HepG2 (cell line): ENCODE measurements at regions not wholly inside any gene's neighbourhood (a gene's known extent, or its start where the extent isn't known, plus 50 kb on each side); places are given as distances from the start of the nearest gene placed in this dataset.

Source experiments
- ATAC-seq: fragments of 200-7000 bp; cut with Tn5 transposase; 3 replicates; pipeline ENCODE4 v1.9.1; 2020; ENCODE audit warnings: mild to moderate bottlenecking, moderate library complexity
- BruUV-seq: library from RNA; stranded (reverse); fragments of 400-500 nt; replicated peaks from 2 replicates; lab custom pipeline; 2021; lab: Mats Ljungman, UMichigan
- CTCF ChIA-PET: fragments of 300-600 bp; formaldehyde crosslinking; extraction: SDS; loops from one replicate; lab custom pipeline; 2021; ENCODE audit warnings: low total read pairs, inconsistent platforms, low intra/inter-chr PET ratio; lab: Yijun Ruan, JAX
- POLR2A ChIA-PET: fragments of 350-600 bp; sonication (Branson Sonifier 250); formaldehyde crosslinking; loops from one replicate; lab custom pipeline; 2020; ENCODE audit warnings: antibody characterized with exemption, inconsistent platforms; lab: Yijun Ruan, JAX
- DNase-seq: peaks from one replicate; pipeline ENCODE4 v3.0.0-alpha.2; 2015; ENCODE audit warnings: low spot score
- FAIRE-seq: peaks from 3 replicates; lab custom pipeline; 2011; peaks lifted over from hg19 to GRCh38; lab: Jason Lieb, UNC
- H2AFZ ChIP-seq: one replicate; pipeline ENCODE4 v1.6.1; 2011; ENCODE audit warnings: low read length, inconsistent platforms
- H3K27ac ChIP-seq: fragments of 300-600 bp; 3 replicates; pipeline ENCODE4 v1.8.0; 2011; ENCODE audit warnings: mixed run types, mild to moderate bottlenecking, mixed read lengths, low read length, inconsistent platforms; ENCODE audit not compliant: insufficient read depth; ENCODE audit errors: extremely low read length
- H3K27me3 ChIP-seq, 2 experiments: fragments of 200-600 bp in 1 of 2; 2 replicates in 1 of 2; 3 replicates in 1 of 2; pipeline versions ENCODE4 v1.6.0 to v1.8.0; 2011; ENCODE audit warnings: low read length in 2 of 2, mild to moderate bottlenecking in 2 of 2, moderate library complexity in 2 of 2, inconsistent platforms in 1 of 2; ENCODE audit not compliant: insufficient read depth in 2 of 2, control insufficient read depth in 1 of 2
- H3K36me3 ChIP-seq, 2 experiments: fragments of 200-600 bp in 1 of 2; replicated peaks in 1 of 2; 2 replicates in 1 of 2; 3 replicates in 1 of 2; pipeline versions ENCODE4 v1.5.1 to v1.8.0; 2011; ENCODE audit warnings: low read length in 2 of 2, inconsistent platforms in 1 of 2; ENCODE audit not compliant: insufficient read depth in 2 of 2, control insufficient read depth in 1 of 2
- H3K4me1 ChIP-seq: 2 replicates; pipeline ENCODE4 v1.5.1; 2012; ENCODE audit warnings: low read length, inconsistent platforms; ENCODE audit not compliant: insufficient read depth
- H3K4me2 ChIP-seq: 2 replicates; pipeline ENCODE4 v1.6.0; 2011; ENCODE audit warnings: low read depth, low read length, inconsistent platforms
- H3K4me3 ChIP-seq, 3 experiments: fragments of 200-600 bp in 1 of 3; sonication (generic), shearing (Covaris generic) in 1 of 3; replicated peaks in 1 of 3; 2 replicates each; pipeline ENCODE4 v1.5.1; 2011 to 2016; ENCODE audit warnings: low read length in 3 of 3, inconsistent platforms in 2 of 3, low read depth in 2 of 3, mild to moderate bottlenecking in 2 of 3, control low read depth in 1 of 3, mixed read lengths in 1 of 3; ENCODE audit not compliant: insufficient read depth in 1 of 3
- H3K79me2 ChIP-seq: one replicate; pipeline ENCODE4 v1.6.1; 2011; ENCODE audit warnings: low read length, inconsistent platforms; ENCODE audit not compliant: insufficient read depth
- H3K9ac ChIP-seq: 2 replicates; pipeline ENCODE4 v1.6.0; 2011; ENCODE audit warnings: mild to moderate bottlenecking, low read depth, low read length, inconsistent platforms; ENCODE audit not compliant: insufficient read depth
- H3K9me3 ChIP-seq: 2 replicates; pipeline ENCODE4 v1.5.1; 2012; ENCODE audit warnings: mild to moderate bottlenecking, low read length
- H4K20me1 ChIP-seq: 2 replicates; pipeline ENCODE4 v1.6.0; 2011; ENCODE audit warnings: inconsistent platforms, mild to moderate bottlenecking, low read length, moderate library complexity; ENCODE audit not compliant: insufficient read depth
- GATAD2A ChIP-seq: IDR thresholded peaks from 2 replicates; pipeline ENCODE4 v1.6.1; 2016
- MTA3 ChIP-seq: sonication (generic); formaldehyde crosslinking; IDR thresholded peaks from 2 replicates; pipeline ENCODE4 v1.4.0; 2020; ENCODE audit warnings: missing genetic modification reagents
- SRSF1 ChIP-seq: fragments of 200-400 bp; formaldehyde crosslinking; optimal IDR thresholded peaks from 2 replicates; pipeline ENCODE3; 2017; ENCODE audit warnings: mild to moderate bottlenecking, low read depth, low read length, moderate library complexity
- TCF12 ChIP-seq, 2 experiments: fragments of 450-650 bp in 1 of 2; sonication (generic) in 1 of 2; formaldehyde crosslinking in 1 of 2; IDR thresholded peaks; 2 replicates each; pipeline versions ENCODE4 v1.6.1 to v1.8.0; 2017 to 2022; ENCODE audit warnings: antibody characterized with exemption in 1 of 2, mild to moderate bottlenecking in 1 of 2, missing genetic modification reagents in 1 of 2, moderate library complexity in 1 of 2
- TEAD2 ChIP-seq: sonication (generic); formaldehyde crosslinking; IDR thresholded peaks from 2 replicates; pipeline ENCODE4 v1.9.0; 2021; ENCODE audit warnings: missing genetic modification reagents
- ZIK1 ChIP-seq: sonication (generic); formaldehyde crosslinking; IDR thresholded peaks from 2 replicates; pipeline ENCODE4 v1.5.0; 2020; ENCODE audit warnings: mild to moderate bottlenecking, low read depth, missing genetic modification reagents, borderline replicate concordance
- ZNF34 ChIP-seq: sonication (generic); formaldehyde crosslinking; IDR thresholded peaks from 2 replicates; pipeline ENCODE4 v1.4.0; 2020; ENCODE audit warnings: mild to moderate bottlenecking, missing genetic modification reagents, borderline replicate concordance
- ZNF790 ChIP-seq: sonication (generic); formaldehyde crosslinking; IDR thresholded peaks from 2 replicates; pipeline ENCODE4 v1.8.0; 2022; ENCODE audit warnings: missing genetic modification reagents, mild to moderate bottlenecking, borderline replicate concordance
- WGBS: methylation state at CpG from one replicate; pipeline ENCODE4 v1.1.6; 2017; ENCODE audit warnings: low lambda C conversion rate; 5-methylcytosine and 5-hydroxymethylcytosine counted together
- in situ Hi-C: cut with HindIII; loops from 2 replicates; pipeline ENCODE4 v1.10.0; 2017; ENCODE audit warnings: low pct_unique_long_range_greater_than_20kb; ENCODE audit not compliant: extremely low pct_ligation_motif_present
- intact Hi-C: fragments of 100-400 bp; cut with micrococcal nuclease; formaldehyde crosslinking; loops from one replicate; pipeline ENCODE4 v1.10.0; 2022; ENCODE audit not compliant: unreplicated experiment

- no peak overlapping the region for H3K27ac ChIP-seq
- no peaks in the 10 kb centered on the region for H3K79me2 ChIP-seq
- H3K4me2 ChIP-seq: no peak overlapping the region
- no peak for DNase-seq
- no peak for ATAC-seq
- H3K4me1 ChIP-seq: no peaks in the 10 kb centered on the region
- POLR2A ChIA-PET: no interaction called here
- WGBS: 0% methylated on average over 1 of the region's 1 CpG
- no peak overlapping the region for H3K9ac ChIP-seq
- no peak overlapping the region for H2AFZ ChIP-seq
- H3K9me3 ChIP-seq: no peaks in the 10 kb centered on the region
- TF ChIP-seq ZNF790 (CRISPR knock-in tag): no peak
- no peak for TF ChIP-seq GATAD2A
- no peak for TF ChIP-seq ZIK1 (CRISPR knock-in tag)
- no peak for TF ChIP-seq SRSF1
- no peak for TF ChIP-seq TEAD2 (CRISPR knock-in tag)
- TF ChIP-seq TCF12 (IDR thresholded peaks at IDR 0.05): no peak
- TF ChIP-seq TCF12 (CRISPR knock-in tag; IDR thresholded peaks at IDR 0.05): no peak
- TF ChIP-seq MTA3: no peak
- no peak for TF ChIP-seq ZNF34 (CRISPR knock-in tag)
- TF ChIP-seq, all 625 proteins: peak for 0
- no peak for FAIRE-seq
- no peaks in the 10 kb centered on the region for H4K20me1 ChIP-seq
- H3K27me3 ChIP-seq: no peaks in the 10 kb centered on the region
- intact Hi-C loops: no loop called here
- H3K4me3 ChIP-seq: no peak overlapping the region
- in situ Hi-C loops: no loop called here
- no peaks in the 10 kb centered on the region for H3K36me3 ChIP-seq
- BruUV-seq: no TSS peak
- CTCF ChIA-PET: no interaction called here
These were observed 70.4 kb upstream of the PDZRN3 start for GRCh38 chr3:73694983-73695757.
